NCI-H2081 (cell line): ENCODE measurements at regions not wholly inside any gene's neighbourhood (a gene's known extent, or its start where the extent isn't known, plus 50 kb on each side); places are given as distances from the start of the nearest gene placed in this dataset.
A peak's percentile ranks its signal among the peaks of the same experiment; 100 is the strongest.

ENCODE experiments used
- DNase-seq, 2 experiments: peaks; one replicate each; lab custom pipeline; 2025; lab: John Stamatoyannopoulos, UW

DNA sequence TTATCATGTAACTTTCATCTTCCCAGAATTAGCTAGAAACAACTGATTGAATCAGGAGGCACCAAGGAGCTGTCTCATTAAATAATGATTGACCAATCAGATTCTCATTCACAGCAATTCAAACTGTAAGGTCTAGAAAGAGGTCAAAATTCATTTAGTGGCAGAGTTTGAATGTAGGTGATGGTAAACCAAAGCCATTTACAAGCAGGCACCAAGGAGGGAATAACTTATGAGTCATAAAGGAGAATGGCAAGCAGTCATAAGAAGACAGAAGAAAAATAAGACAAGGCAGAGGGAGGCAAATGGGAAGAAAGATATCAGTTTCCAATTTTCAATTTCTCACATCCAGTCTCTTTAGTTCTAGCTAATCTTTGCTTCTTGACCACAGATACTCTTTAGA lies 52.9 kb upstream of the DEFB112 start:
- DNase-seq = no peak

DNA sequence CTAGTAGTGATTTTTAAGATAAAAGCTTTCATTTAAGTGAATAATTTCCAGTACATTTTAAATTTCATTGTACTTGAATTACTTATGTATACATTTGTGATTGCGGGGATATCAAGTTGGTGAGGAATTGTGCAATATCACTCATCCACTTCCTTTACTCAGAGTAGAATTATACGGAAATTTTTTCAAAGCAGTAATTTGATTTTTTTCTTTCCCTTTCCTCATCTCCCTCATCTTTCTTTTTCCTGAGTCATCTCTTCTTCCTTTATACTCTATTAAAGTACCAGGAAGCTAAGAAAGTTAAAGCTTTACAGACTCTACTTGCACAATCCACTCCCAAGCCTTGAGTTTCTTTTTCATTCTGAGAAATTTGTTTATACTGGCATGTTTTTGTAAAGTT lies 60.9 kb upstream of the DEFB112 start:
- DNase-seq = no peak

DNA sequence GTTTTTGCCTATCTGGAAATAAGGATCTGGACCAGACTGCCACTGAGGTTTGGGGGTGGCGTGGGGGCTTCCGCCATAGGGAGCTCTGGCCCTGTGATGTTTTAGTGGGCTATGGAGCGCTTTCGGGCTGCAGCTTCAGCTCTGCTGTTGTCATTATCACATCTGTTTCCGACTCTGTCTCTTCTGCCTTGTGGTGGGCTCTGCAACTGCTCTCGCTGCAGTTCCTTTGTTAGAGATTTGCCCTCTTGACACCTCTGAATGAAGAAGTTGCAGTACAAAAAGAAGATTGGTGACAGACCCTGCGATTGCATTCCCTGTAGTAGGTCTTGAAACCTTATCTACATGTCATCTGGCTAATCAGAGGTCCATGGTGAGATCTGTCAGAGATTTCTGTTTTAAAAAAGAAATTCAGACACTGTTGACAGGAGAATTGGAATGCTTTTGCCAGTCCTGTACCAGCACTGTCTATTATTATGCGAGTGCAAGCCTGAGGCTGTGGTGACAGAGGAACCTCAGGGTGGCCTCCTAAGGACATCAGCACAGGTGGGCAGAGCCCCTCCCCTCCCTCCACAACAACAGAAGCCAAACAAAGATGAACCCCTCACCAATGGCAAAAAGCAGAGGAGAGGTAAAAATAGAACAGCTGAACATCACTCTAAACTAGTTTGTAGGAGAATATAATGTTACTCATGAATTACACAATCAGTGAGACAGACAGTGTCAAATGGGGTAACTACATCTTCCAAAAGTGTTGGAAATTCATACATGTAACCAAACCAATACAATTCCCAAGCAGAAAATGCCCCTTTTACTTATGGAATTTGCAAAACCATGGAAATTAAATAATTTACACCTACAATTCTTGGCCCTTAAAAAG lies 63.5 kb upstream of the DEFB112 start:
- DNase-seq = no peak

GRCh38 chr6:50116390-50116789 lies 66.7 kb upstream of the DEFB112 start:
- DNase-seq = peak in 1 of 2 experiments; percentile 5

GRCh38 chr6:50116797-50117542 lies 67.2 kb upstream of the DEFB112 start:
- no peak for DNase-seq

- DNase-seq = no peak
These were observed 70.6 kb upstream of the DEFB112 start for GRCh38 chr6:50120300-50120699.

DNA sequence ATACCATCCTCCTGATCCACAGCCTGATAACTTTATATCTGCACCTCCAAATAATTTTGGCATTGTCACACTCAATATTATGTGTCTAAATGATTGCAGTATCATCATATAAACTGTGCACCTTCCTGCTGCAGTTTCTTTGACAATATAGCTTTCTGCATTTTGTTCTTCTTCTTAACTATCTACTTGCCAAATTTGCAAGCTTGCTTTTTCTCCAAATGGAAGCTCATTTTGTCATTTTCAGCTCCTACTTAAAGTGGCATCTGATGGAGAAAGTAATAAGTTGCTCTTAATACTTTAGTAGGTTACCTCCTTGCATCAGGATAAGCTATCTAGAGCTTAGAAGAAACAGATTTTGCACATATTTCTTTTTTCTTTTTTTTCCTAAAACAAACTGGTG lies 74.0 kb upstream of the DEFB112 start:
- no peak for DNase-seq

- no peak for DNase-seq
These were observed 74.8 kb upstream of the DEFB112 start for GRCh38 chr6:50124572-50124971.

DNA sequence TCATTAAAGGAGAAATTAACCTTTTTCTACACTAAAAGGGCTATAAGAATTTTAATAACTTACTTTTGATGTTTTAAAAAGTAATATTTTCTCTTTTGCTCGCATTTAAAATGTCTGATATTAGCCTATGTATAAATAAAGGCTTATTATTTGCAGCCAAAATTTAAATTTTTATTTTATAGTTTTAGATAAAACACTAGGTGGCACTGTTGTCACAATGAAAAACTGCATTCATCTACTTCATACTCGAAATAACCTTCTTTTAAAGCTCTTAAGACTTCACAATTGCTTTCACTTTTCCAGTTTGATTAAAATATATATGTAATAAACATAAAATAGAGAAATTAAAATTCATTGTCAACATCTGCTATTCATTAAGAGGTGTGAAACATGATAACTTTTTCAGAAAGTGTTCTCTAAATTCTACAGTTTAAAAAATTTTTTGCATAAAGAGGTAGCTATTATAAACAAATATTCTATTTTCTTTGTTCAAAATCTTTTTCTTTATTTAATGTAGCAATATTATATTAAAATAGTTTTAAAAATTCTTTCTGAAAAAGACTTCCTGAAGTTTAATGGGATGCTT lies 78.8 kb upstream of the DEFB112 start:
- DNase-seq = no peak

DNA sequence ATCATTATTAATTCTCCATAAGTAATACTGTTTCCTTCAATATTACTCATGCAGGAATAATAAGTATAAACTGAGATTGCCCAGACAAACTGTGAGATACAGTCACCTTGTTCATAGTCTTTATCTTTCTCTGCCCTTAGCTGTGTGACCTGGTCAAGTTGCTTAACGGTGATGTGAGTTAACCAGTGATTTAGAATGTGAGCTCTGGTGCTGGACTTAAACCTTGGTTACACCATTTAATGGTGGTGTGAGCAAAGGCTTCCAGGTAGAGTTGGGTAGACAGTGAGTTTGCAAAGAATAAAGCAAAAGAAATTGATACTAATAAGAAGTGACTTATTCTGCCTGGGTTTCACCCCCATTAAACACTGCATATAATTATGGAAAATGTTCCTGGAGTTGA lies 86.2 kb upstream of the DEFB112 start:
- DNase-seq = no peak

GRCh38 chr6:50141100-50141499 lies 91.4 kb upstream of the DEFB112 start:
- DNase-seq = no peak

- DNase-seq = no peak
These were observed 93.4 kb upstream of the DEFB112 start for GRCh38 chr6:50143011-50143719.

DNA sequence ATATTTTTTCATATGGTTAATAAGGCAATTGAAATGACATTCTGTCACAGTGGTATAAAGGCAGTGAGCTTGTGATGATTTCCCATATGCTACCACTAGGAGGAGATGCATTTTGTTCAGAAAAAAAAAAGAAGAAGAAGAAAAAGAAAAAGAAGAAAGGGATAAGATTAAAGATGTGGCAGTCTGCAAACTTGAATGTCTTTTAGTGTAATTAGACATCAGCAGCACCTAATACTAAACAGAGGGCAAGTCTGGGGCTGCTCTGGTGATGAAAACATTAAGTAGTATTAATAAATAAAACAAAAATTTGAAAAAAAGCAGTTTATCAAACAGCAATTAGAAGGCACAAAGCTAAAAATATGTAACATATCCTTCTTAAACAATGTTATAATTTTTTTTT lies 95.4 kb upstream of the DEFB112 start:
- DNase-seq = no peak

- no peak for DNase-seq
These were observed 97.6 kb upstream of the DEFB112 start for GRCh38 chr6:50147371-50147770.

GRCh38 chr6:50180646-50181045 lies 130.9 kb upstream of the DEFB112 start:
- no peak for DNase-seq

GRCh38 chr6:50185006-50185405 lies 135.3 kb upstream of the DEFB112 start:
- peak in 1 of 2 experiments; percentile 0 for DNase-seq

DNA sequence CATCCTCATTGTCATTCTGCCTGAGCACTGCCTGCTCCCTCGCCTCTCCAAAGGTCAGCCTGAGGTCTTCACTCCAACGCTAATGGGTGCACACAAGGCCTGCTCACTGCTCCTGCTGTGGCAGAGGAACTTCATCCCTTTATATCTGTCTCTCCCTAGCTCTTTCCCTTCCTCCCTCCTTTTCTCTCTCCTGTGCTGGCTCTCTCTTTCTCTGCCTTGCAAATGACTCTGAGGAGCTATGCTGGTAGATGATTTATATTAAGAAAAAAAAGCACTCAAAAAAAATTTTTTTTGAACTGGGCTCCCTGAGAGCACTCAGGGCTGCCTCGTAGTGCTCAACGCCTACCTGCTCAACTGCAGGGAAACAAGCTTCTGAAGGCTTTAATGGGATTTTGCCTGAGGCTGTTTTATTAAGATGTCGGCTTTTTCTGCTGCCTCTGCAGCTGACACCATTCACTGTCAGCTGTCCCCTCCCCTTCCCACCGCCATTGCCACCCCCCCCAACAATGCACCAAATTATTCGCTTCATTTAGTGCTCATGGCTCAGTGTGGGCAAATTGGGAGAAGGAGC lies 137.7 kb upstream of the DEFB112 start:
- peak in 1 of 2 experiments; percentile 44 for DNase-seq

DNA sequence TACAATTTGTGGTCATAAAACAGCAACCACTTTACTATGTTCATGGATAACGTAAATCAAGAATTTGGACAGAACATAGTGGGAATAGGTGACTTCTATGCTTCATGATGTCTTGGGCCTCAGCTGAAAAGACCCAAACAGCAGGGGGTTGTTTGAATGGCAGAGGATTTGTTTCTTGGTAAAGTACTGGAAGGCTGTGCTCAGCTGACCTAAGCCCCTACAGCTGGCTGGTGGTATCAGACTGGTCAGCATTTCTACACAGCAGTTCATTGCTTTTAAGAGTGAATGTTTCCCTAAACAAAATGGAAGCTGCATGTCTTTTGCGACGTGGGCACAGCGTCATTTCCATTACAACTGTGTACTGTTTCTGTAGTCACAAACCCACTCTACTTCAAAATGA lies 148.5 kb upstream of the DEFB112 start:
- DNase-seq = no peak

GRCh38 chr6:50202766-50203165 lies 153.0 kb upstream of the DEFB112 start:
- DNase-seq = no peak

DNA sequence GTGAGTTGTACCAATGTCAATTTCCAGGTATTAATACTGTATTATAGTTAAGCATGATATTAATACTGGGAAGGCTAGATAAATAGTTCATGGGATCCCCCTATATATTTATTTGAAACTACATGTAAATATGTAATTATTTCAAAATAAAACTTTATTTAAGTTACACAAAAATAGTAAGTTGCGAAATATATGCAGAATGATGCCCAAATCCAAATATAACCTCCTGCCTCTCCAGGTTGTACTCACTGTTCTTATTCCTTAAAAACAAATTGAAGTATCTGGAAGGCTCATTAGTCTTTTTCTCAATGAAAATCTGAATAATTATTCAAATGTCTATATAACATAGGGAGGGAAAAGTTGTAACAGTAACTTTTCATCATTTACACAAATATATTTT lies 161.9 kb upstream of the DEFB112 start:
- no peak for DNase-seq

DNA sequence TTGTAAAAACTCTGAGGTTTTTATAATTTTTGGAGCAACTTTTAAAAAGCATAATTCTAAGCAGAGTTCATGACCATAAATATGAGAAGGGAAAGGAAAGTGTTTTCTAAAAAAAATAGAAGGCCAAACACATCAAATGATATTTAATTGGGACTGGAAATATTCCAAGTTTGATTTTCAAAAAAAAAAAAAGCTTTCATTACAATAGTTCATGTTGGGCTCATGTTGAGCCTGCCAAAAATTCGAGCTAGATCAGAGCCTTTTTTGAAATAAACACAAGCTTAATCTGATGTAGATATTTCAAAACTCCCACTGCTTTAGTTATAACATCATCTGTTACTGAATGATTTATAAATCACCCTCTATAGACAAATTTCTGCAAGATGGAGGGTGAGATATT lies 163.4 kb upstream of the DEFB112 start:
- no peak for DNase-seq

GRCh38 chr6:50214937-50215336 lies 165.2 kb upstream of the DEFB112 start:
- no peak for DNase-seq
